Smooth muscle cell (in vitro differentiated cells): ENCODE measurements at regions not wholly inside any gene's neighbourhood (a gene's known extent, or its start where the extent isn't known, plus 50 kb on each side); places are given as distances from the start of the nearest gene placed in this dataset.
A peak's percentile ranks its signal among the peaks of the same experiment; 100 is the strongest.

Experiments
- DNase-seq: peaks from one replicate; lab custom pipeline; 2025; ENCODE audit not compliant: unreplicated experiment; lab: John Stamatoyannopoulos, UW
- H2AFZ ChIP-seq: fragments of 200-600 bp; sonication (generic); 2 replicates; pipeline ENCODE4 v1.6.0; 2016; ENCODE audit warnings: antibody characterized with exemption, low read depth, mild to moderate bottlenecking
- H3F3A ChIP-seq: fragments of 200-600 bp; sonication (generic); 2 replicates; pipeline ENCODE4 v1.6.0; 2017; ENCODE audit warnings: antibody characterized with exemption, low read depth
- H3K27ac ChIP-seq: fragments of 200-600 bp; sonication (generic); 2 replicates; pipeline ENCODE4 v1.5.1; 2016; ENCODE audit warnings: low read depth, mild to moderate bottlenecking
- H3K27me3 ChIP-seq: fragments of 200-600 bp; sonication (generic); 2 replicates; pipeline ENCODE4 v1.6.1; 2016; ENCODE audit warnings: low read depth, mild to moderate bottlenecking
- H3K36me3 ChIP-seq: fragments of 200-600 bp; sonication (generic); 2 replicates; pipeline ENCODE4 v1.5.1; 2016; ENCODE audit warnings: low read depth
- H3K4me1 ChIP-seq: fragments of 200-600 bp; sonication (generic); 2 replicates; pipeline ENCODE4 v1.5.1; 2016; ENCODE audit warnings: low read depth
- H3K4me2 ChIP-seq: fragments of 200-600 bp; sonication (generic); 2 replicates; pipeline ENCODE4 v1.6.0; 2016; ENCODE audit warnings: mild to moderate bottlenecking
- H3K4me3 ChIP-seq: fragments of 200-600 bp; sonication (generic); 2 replicates; pipeline ENCODE4 v1.5.1; 2016; ENCODE audit warnings: mild to moderate bottlenecking
- H3K79me2 ChIP-seq: fragments of 200-600 bp; sonication (generic); 2 replicates; pipeline ENCODE4 v1.6.0; 2016; ENCODE audit warnings: low read depth, mild to moderate bottlenecking
- H3K9ac ChIP-seq: fragments of 200-600 bp; sonication (generic); 2 replicates; pipeline ENCODE4 v1.6.0; 2016; ENCODE audit warnings: low read depth
- H3K9me3 ChIP-seq: fragments of 200-600 bp; sonication (generic); replicated peaks from 2 replicates; pipeline ENCODE4 v1.5.1; 2016; ENCODE audit warnings: low read depth
- H4K20me1 ChIP-seq: fragments of 200-600 bp; sonication (generic); 2 replicates; pipeline ENCODE4 v1.6.0; 2016; ENCODE audit warnings: low read depth
- CTCF ChIP-seq: fragments of 200-600 bp; sonication (generic); IDR thresholded peaks from 2 replicates; pipeline ENCODE4 v1.5.1; 2017; ENCODE audit warnings: borderline replicate concordance, mild to moderate bottlenecking, antibody characterized with exemption; ENCODE audit not compliant: insufficient read depth, poor library complexity, severe bottlenecking
- WGBS: methylation state at CpG from one replicate; pipeline ENCODE4 v1.1.7; 2016; ENCODE audit warnings: low lambda C conversion rate; 5-methylcytosine and 5-hydroxymethylcytosine counted together

DNA sequence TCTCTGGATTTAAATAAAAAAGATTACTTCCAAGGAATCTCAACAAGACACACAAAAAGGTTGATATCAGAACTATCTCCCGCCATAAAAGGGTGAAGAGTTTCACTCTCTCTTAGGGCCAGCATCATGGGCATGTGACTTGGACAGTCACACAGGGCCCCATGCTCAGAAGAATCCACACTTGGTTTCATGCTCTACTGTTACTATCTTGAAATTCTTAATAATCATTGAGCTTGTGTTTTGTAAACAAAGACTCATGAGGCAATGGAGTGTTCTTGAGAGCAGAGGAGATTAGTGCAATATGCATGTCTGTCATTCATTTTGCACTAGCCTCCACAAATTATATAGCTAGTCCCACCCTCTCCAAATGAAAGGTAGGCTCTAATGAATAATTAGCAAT lies 58.4 kb downstream of the HMHB1 start:
- H3K27ac ChIP-seq = no peak overlapping the region
- H3K4me1 ChIP-seq = no peaks in the 10 kb centered on the region
- H3K36me3 ChIP-seq = no peaks in the 10 kb centered on the region
- no peak overlapping the region for H3K4me3 ChIP-seq
- no peaks in the 10 kb centered on the region for H4K20me1 ChIP-seq
- no peaks in the 10 kb centered on the region for H3K79me2 ChIP-seq
- no peak overlapping the region for H3K9ac ChIP-seq
- no peaks in the 10 kb centered on the region for H3K9me3 ChIP-seq
- no peaks in the 10 kb centered on the region for H3F3A ChIP-seq
- H3K27me3 ChIP-seq = no peaks in the 10 kb centered on the region
- H3K4me2 ChIP-seq = no peak overlapping the region
- peak overlapping the region; percentile 49 for H2AFZ ChIP-seq
- no peak for TF ChIP-seq CTCF
- WGBS = 82% methylated on average over 1 of the region's 1 CpG
- DNase-seq = no peak

GRCh38 chr5:143870871-143871632 lies 59.1 kb downstream of the HMHB1 start:
- no peaks in the 10 kb centered on the region for H3K36me3 ChIP-seq
- no peak overlapping the region for H3K4me3 ChIP-seq
- no peak overlapping the region for H3K9ac ChIP-seq
- H3K4me2 ChIP-seq = no peak overlapping the region
- H3K9me3 ChIP-seq = no peaks in the 10 kb centered on the region
- H3K4me1 ChIP-seq = no peaks in the 10 kb centered on the region
- H3K27ac ChIP-seq = peak overlapping the region; percentile 28
- H3F3A ChIP-seq = no peaks in the 10 kb centered on the region
- H2AFZ ChIP-seq = peak overlapping the region; percentile 49
- H3K27me3 ChIP-seq = no peaks in the 10 kb centered on the region
- no peak for TF ChIP-seq CTCF
- H4K20me1 ChIP-seq = no peaks in the 10 kb centered on the region
- no peak for DNase-seq
- WGBS = 66% methylated on average over 5 of the region's 5 CpGs
- H3K79me2 ChIP-seq = no peaks in the 10 kb centered on the region

DNA sequence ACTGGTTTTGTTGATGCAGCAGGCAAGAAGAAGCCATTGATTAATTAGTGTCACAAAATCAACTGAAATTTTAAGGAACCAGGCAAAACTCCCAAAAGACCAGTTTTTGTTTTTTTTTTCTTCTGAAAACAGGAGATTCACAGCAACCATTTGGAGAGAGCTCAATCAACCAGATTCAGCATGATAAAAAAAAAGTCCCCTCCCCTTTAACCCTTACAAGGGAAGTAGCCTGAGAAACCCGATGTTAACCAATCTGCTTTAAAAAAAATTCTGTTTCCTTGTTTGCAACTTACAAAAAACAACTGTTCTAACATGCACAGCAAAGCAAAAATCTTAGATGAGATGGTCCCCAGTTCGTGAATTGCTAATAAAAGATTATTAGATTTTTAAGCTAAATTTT lies 59.7 kb downstream of the HMHB1 start:
- TF ChIP-seq CTCF = no peak
- no peaks in the 10 kb centered on the region for H3K4me1 ChIP-seq
- H3K27me3 ChIP-seq = no peaks in the 10 kb centered on the region
- no peaks in the 10 kb centered on the region for H3K36me3 ChIP-seq
- no peaks in the 10 kb centered on the region for H3K9me3 ChIP-seq
- no peak overlapping the region for H3K4me3 ChIP-seq
- no peaks in the 10 kb centered on the region for H4K20me1 ChIP-seq
- no peak overlapping the region for H3K4me2 ChIP-seq
- no peak overlapping the region for H3K27ac ChIP-seq
- H3K79me2 ChIP-seq = no peaks in the 10 kb centered on the region
- H2AFZ ChIP-seq = no peak overlapping the region
- no peak overlapping the region for H3K9ac ChIP-seq
- 51% methylated on average over 2 of the region's 2 CpGs for WGBS
- DNase-seq = no peak
- no peaks in the 10 kb centered on the region for H3F3A ChIP-seq

- no peaks in the 10 kb centered on the region for H4K20me1 ChIP-seq
- no peak overlapping the region for H3K4me2 ChIP-seq
- no peaks in the 10 kb centered on the region for H3K4me1 ChIP-seq
- no peak for DNase-seq
- H3F3A ChIP-seq = no peaks in the 10 kb centered on the region
- no peaks in the 10 kb centered on the region for H3K79me2 ChIP-seq
- H3K9me3 ChIP-seq = no peaks in the 10 kb centered on the region
- no peak overlapping the region for H3K9ac ChIP-seq
- H3K27me3 ChIP-seq = no peaks in the 10 kb centered on the region
- no peak overlapping the region for H2AFZ ChIP-seq
- H3K27ac ChIP-seq = no peak overlapping the region
- TF ChIP-seq CTCF = no peak
- 69% methylated on average over 4 of the region's 4 CpGs for WGBS
- no peaks in the 10 kb centered on the region for H3K36me3 ChIP-seq
- no peak overlapping the region for H3K4me3 ChIP-seq
These were observed 62.4 kb downstream of the HMHB1 start for GRCh38 chr5:143874312-143874711.
